ENCODE measurements at regions not wholly inside any gene's neighbourhood (a gene's known extent, or its start where the extent isn't known, plus 50 kb on each side); places are given as distances from the start of the nearest gene placed in this dataset.
A peak's percentile ranks its signal among the peaks of the same experiment; 100 is the strongest.

DNA sequence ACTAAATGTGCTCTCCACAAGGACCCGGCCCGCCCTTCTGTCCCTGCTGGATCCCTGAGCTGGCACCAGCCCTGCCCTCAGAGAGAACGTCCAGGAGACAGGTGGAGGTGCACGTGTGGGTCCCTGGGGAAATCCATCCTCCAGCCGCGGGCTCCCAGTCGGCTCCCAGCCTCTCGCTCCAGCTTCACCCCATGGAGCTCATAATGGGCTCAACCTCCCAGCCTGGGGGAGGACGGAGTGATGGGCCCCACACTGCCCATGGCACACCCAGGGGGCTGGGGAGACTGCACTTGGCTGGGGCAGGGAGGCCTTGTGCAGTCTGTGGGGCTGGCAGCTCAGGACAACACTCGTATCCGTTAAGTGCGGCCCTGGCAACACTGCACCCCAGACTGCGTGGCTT is 250.5 kb downstream of the TMEM121 start:
- H3K4me3 ChIP-seq (ENCODE audit: low read depth, low read length) = no peak overlapping the region
- DNase-seq (ENCODE audit: low read depth) = no peak
- TF ChIP-seq, protein P1, sequence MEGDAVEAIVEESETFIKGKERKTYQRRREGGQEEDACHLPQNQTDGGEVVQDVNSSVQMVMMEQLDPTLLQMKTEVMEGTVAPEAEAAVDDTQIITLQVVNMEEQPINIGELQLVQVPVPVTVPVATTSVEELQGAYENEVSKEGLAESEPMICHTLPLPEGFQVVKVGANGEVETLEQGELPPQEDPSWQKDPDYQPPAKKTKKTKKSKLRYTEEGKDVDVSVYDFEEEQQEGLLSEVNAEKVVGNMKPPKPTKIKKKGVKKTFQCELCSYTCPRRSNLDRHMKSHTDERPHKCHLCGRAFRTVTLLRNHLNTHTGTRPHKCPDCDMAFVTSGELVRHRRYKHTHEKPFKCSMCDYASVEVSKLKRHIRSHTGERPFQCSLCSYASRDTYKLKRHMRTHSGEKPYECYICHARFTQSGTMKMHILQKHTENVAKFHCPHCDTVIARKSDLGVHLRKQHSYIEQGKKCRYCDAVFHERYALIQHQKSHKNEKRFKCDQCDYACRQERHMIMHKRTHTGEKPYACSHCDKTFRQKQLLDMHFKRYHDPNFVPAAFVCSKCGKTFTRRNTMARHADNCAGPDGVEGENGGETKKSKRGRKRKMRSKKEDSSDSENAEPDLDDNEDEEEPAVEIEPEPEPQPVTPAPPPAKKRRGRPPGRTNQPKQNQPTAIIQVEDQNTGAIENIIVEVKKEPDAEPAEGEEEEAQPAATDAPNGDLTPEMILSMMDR (IDR thresholded peaks at IDR 0.05; ENCODE audit: insufficient read depth, low read depth, low read length, missing control alignments) = no peak

DNA sequence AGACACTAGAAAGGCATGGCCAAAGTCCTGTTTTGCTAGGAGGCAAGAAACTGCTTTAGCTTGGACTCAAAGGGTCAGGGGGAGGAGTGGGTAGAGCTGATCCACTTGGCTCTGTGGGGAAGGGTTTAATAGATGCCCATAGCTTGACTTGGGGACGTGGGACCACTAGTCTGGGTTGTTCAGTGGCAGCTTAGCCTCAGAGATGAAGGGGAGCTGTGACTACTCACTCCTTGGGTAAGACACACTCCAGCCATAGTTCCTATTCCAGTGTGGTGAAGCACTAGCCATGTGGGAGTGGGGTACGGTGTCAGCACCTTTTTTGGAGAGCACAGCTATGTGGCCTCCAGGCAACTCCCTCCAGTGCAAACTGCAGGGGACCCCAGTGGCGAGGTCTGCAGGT is 257.3 kb downstream of the TMEM121 start:
- DNase-seq (ENCODE audit: low read depth) = no peak
- TF ChIP-seq, protein P1 (IDR thresholded peaks at IDR 0.05; ENCODE audit: insufficient read depth, low read depth, low read length, missing control alignments) = no peak
- no peak overlapping the region for H3K4me3 ChIP-seq (ENCODE audit: low read depth, low read length)

DNA sequence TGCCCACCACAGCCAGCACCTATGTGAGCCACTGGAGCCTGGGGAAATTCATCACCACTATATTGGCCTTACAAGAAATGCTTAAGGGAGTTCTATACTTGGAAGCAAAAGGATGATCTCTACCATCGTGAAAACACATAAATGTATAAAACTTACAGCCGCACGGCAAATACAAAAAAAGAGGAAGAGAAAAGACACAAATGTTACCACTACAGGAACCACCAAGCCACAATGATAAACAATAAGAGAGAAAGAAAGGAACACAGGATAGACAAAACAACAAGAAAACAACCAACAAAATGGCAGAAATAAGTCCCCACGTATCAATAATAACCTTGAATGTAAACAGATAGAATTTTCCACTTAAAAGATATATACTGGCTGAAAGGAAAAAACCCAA is 267.5 kb downstream of the TMEM121 start:
- no peak overlapping the region for H3K4me3 ChIP-seq (ENCODE audit: low read depth, low read length)
- TF ChIP-seq, protein P1 (IDR thresholded peaks at IDR 0.05; ENCODE audit: insufficient read depth, low read depth, low read length, missing control alignments) = no peak
- no peak for DNase-seq (ENCODE audit: low read depth)

DNA sequence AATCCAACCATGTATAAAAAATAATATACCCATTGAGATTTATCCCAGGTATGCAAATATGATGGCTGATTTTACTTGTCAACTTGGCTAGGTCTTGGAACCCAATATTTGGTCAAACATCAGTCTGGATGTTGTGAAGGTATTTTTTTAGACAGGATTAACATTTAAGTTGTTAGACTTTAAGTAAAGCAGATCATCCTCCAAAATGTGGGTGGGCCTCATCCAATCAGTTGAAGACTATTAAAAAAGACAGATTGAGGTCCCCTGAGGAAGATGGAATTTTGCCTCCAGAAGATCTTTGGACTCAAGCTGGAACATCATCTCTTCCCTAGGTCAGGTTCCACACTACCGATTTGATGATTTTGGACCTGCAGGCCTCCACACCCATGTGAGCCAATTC is 271.2 kb downstream of the TMEM121 start:
- TF ChIP-seq, protein P1 (IDR thresholded peaks at IDR 0.05; ENCODE audit: insufficient read depth, low read depth, low read length, missing control alignments) = no peak
- DNase-seq (ENCODE audit: low read depth) = no peak
- H3K4me3 ChIP-seq (ENCODE audit: low read depth, low read length) = no peak overlapping the region

DNA sequence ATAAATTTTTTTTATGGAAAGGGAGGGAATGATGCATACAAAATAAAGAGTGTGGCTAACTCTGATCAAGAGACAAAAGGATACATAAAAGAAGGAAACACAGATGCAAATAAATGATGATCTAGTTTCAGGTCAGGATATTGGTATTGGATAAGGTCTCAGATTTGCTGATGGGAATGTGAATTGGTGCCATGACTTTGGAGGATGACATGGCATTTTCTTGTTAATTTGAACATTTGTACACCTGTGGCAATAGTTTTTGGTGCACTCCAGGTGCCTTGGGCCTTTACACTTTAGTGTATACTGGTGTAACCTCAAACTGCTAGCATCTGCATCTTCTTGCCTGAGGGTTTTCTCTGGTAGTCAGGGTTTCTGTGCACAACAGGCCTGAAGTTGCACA is 279.3 kb downstream of the TMEM121 start:
- H3K4me3 ChIP-seq (ENCODE audit: low read depth, low read length) = no peak overlapping the region
- no peak for DNase-seq (ENCODE audit: low read depth)
- TF ChIP-seq, protein P1 (IDR thresholded peaks at IDR 0.05; ENCODE audit: insufficient read depth, low read depth, low read length, missing control alignments) = no peak

DNA sequence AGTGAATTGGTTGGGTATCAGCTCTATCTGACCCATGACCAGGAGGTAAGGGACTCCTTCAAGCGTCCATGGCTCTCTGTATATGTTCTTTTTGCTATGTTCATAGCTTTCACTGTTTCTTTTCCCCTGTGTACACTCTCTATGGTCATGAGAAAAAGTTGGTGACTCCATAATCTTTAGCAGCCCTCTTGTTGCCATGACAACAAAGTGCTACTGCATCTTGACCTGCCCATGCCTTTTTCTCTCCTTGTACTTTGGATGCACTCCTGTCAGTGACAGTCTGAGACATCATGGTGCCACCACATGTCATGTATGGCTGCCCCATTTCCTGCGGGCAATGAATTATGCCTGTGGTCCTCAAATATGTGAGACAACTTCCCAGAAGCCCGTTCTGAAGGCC is 280.2 kb downstream of the TMEM121 start:
- TF ChIP-seq, protein P1 (IDR thresholded peaks at IDR 0.05; ENCODE audit: insufficient read depth, low read depth, low read length, missing control alignments) = no peak
- no peak overlapping the region for H3K4me3 ChIP-seq (ENCODE audit: low read depth, low read length)
- no peak for DNase-seq (ENCODE audit: low read depth)

DNA sequence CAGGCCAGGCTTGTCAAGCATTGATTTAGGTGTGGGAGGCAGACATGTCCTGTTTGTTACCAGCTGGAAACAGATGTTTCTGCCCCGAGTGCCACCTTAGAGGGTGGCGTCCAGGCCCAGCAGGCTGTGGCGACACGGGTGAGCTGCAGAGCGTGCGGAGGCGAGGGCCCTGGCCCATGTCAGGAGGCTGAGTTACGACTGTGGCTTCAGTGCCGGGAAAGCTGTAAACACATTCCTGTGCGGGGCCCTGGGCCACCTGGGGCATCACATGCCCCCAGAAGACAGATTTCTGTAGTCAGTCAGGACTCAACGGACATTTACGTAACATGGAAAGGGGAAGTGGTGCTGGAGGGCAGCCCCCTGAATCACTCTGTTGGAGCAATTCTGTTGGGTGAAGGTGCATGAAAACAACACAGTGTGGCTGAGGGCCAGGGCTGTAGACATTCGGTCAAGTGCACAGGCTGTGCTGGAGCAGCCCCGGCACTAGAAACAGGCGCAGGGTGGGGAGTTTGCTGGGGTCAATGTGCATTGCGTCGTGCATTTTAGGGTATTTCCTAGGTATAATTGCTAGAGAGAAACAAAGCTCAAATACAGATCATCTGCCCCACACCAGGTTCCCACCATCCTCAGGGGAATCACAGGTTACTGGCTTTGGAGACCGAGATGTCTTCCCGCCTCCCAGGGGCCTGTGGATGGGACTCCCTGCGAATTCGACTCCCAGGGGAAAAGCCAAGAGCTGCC is 291.8 kb downstream of the TMEM121 start:
- H3K4me3 ChIP-seq (ENCODE audit: low read depth, low read length) = no peak overlapping the region
- TF ChIP-seq, protein P1 (IDR thresholded peaks at IDR 0.05; ENCODE audit: insufficient read depth, low read depth, low read length, missing control alignments) = no peak

More for the DNA sequence above, 291.8 kb downstream of the TMEM121 start:
- DNase-seq (ENCODE audit: low read depth) = peak; percentile 0
